WTC11 (cell line): ENCODE measurements at regions not wholly inside any gene's neighbourhood (a gene's known extent, or its start where the extent isn't known, plus 50 kb on each side); places are given as distances from the start of the nearest gene placed in this dataset.

Experiments used
- CREB1 ChIP-seq: sonication (generic); formaldehyde crosslinking; IDR thresholded peaks from 2 replicates; pipeline ENCODE4 v1.8.0; 2023; ENCODE audit warnings: mild to moderate bottlenecking, missing genetic modification reagents
- NFYB ChIP-seq: sonication (generic); formaldehyde crosslinking; conservative IDR thresholded peaks from 2 replicates; pipeline ENCODE4 v1.8.0; 2022; ENCODE audit warnings: low read depth, missing genetic modification reagents
- NR2C2 ChIP-seq: sonication (generic); formaldehyde crosslinking; IDR thresholded peaks from 2 replicates; pipeline ENCODE4 v1.8.0; 2022; ENCODE audit warnings: mild to moderate bottlenecking, missing genetic modification reagents
- TEAD4 ChIP-seq: sonication (generic); formaldehyde crosslinking; IDR thresholded peaks from 2 replicates; pipeline ENCODE4 v1.8.0; 2022; ENCODE audit warnings: mild to moderate bottlenecking, missing genetic modification reagents
- TF ChIP-seq, protein P1 (sequence below): fragments of 200-600 bp; IDR thresholded peaks from 2 replicates; pipeline ENCODE4 v1.8.0; 2022; ENCODE audit warnings: antibody characterized with exemption
- TF ChIP-seq, protein P2 (sequence below): sonication (generic); formaldehyde crosslinking; IDR thresholded peaks from 2 replicates; pipeline ENCODE4 v1.8.0; 2022; ENCODE audit warnings: mild to moderate bottlenecking, missing genetic modification reagents
- TF ChIP-seq, protein P3 (sequence below): sonication (generic); formaldehyde crosslinking; IDR thresholded peaks from 2 replicates; pipeline ENCODE4 v1.8.0; 2023; ENCODE audit warnings: mild to moderate bottlenecking, missing genetic modification reagents
- TF ChIP-seq, protein P4 (sequence below): sonication (generic); formaldehyde crosslinking; IDR thresholded peaks from 2 replicates; pipeline ENCODE4 v1.8.0; 2023; ENCODE audit warnings: missing genetic modification reagents, mild to moderate bottlenecking, borderline replicate concordance
- TF ChIP-seq, protein P5 (sequence below): sonication (generic); formaldehyde crosslinking; IDR thresholded peaks from 2 replicates; pipeline ENCODE4 v1.8.0; 2022; ENCODE audit warnings: missing genetic modification reagents

DNA sequence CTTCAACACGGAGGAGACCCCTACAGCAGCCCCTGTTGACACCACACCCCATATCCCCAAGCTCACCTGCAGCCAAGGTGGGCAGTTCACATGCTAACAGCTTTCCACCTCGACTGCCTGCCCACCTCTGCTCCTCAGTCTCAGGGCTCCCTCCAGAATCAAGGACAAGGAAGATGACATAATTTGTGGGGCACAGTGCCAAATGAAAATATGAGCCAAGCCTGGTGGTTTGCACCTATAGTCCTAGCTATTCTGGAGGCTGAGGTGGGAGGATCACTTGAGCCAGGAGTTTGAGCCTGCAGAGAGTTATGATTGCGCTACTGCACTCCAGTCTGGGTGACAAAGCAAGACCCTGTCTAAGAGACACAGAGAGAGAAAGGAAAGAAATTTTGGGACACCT lies 516.3 kb downstream of the BCOR start:
- TF ChIP-seq, protein P1, sequence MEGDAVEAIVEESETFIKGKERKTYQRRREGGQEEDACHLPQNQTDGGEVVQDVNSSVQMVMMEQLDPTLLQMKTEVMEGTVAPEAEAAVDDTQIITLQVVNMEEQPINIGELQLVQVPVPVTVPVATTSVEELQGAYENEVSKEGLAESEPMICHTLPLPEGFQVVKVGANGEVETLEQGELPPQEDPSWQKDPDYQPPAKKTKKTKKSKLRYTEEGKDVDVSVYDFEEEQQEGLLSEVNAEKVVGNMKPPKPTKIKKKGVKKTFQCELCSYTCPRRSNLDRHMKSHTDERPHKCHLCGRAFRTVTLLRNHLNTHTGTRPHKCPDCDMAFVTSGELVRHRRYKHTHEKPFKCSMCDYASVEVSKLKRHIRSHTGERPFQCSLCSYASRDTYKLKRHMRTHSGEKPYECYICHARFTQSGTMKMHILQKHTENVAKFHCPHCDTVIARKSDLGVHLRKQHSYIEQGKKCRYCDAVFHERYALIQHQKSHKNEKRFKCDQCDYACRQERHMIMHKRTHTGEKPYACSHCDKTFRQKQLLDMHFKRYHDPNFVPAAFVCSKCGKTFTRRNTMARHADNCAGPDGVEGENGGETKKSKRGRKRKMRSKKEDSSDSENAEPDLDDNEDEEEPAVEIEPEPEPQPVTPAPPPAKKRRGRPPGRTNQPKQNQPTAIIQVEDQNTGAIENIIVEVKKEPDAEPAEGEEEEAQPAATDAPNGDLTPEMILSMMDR: no peak
- TF ChIP-seq TEAD4 (CRISPR knock-in tag): no peak
- TF ChIP-seq, protein P2, sequence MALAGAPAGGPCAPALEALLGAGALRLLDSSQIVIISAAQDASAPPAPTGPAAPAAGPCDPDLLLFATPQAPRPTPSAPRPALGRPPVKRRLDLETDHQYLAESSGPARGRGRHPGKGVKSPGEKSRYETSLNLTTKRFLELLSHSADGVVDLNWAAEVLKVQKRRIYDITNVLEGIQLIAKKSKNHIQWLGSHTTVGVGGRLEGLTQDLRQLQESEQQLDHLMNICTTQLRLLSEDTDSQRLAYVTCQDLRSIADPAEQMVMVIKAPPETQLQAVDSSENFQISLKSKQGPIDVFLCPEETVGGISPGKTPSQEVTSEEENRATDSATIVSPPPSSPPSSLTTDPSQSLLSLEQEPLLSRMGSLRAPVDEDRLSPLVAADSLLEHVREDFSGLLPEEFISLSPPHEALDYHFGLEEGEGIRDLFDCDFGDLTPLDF (CRISPR knock-in tag): no peak
- TF ChIP-seq, protein P3, sequence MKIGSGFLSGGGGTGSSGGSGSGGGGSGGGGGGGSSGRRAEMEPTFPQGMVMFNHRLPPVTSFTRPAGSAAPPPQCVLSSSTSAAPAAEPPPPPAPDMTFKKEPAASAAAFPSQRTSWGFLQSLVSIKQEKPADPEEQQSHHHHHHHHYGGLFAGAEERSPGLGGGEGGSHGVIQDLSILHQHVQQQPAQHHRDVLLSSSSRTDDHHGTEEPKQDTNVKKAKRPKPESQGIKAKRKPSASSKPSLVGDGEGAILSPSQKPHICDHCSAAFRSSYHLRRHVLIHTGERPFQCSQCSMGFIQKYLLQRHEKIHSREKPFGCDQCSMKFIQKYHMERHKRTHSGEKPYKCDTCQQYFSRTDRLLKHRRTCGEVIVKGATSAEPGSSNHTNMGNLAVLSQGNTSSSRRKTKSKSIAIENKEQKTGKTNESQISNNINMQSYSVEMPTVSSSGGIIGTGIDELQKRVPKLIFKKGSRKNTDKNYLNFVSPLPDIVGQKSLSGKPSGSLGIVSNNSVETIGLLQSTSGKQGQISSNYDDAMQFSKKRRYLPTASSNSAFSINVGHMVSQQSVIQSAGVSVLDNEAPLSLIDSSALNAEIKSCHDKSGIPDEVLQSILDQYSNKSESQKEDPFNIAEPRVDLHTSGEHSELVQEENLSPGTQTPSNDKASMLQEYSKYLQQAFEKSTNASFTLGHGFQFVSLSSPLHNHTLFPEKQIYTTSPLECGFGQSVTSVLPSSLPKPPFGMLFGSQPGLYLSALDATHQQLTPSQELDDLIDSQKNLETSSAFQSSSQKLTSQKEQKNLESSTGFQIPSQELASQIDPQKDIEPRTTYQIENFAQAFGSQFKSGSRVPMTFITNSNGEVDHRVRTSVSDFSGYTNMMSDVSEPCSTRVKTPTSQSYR (CRISPR knock-in tag): no peak
- TF ChIP-seq, protein P4, sequence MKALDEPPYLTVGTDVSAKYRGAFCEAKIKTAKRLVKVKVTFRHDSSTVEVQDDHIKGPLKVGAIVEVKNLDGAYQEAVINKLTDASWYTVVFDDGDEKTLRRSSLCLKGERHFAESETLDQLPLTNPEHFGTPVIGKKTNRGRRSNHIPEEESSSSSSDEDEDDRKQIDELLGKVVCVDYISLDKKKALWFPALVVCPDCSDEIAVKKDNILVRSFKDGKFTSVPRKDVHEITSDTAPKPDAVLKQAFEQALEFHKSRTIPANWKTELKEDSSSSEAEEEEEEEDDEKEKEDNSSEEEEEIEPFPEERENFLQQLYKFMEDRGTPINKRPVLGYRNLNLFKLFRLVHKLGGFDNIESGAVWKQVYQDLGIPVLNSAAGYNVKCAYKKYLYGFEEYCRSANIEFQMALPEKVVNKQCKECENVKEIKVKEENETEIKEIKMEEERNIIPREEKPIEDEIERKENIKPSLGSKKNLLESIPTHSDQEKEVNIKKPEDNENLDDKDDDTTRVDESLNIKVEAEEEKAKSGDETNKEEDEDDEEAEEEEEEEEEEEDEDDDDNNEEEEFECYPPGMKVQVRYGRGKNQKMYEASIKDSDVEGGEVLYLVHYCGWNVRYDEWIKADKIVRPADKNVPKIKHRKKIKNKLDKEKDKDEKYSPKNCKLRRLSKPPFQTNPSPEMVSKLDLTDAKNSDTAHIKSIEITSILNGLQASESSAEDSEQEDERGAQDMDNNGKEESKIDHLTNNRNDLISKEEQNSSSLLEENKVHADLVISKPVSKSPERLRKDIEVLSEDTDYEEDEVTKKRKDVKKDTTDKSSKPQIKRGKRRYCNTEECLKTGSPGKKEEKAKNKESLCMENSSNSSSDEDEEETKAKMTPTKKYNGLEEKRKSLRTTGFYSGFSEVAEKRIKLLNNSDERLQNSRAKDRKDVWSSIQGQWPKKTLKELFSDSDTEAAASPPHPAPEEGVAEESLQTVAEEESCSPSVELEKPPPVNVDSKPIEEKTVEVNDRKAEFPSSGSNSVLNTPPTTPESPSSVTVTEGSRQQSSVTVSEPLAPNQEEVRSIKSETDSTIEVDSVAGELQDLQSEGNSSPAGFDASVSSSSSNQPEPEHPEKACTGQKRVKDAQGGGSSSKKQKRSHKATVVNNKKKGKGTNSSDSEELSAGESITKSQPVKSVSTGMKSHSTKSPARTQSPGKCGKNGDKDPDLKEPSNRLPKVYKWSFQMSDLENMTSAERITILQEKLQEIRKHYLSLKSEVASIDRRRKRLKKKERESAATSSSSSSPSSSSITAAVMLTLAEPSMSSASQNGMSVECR: no peak
- TF ChIP-seq, protein P5, sequence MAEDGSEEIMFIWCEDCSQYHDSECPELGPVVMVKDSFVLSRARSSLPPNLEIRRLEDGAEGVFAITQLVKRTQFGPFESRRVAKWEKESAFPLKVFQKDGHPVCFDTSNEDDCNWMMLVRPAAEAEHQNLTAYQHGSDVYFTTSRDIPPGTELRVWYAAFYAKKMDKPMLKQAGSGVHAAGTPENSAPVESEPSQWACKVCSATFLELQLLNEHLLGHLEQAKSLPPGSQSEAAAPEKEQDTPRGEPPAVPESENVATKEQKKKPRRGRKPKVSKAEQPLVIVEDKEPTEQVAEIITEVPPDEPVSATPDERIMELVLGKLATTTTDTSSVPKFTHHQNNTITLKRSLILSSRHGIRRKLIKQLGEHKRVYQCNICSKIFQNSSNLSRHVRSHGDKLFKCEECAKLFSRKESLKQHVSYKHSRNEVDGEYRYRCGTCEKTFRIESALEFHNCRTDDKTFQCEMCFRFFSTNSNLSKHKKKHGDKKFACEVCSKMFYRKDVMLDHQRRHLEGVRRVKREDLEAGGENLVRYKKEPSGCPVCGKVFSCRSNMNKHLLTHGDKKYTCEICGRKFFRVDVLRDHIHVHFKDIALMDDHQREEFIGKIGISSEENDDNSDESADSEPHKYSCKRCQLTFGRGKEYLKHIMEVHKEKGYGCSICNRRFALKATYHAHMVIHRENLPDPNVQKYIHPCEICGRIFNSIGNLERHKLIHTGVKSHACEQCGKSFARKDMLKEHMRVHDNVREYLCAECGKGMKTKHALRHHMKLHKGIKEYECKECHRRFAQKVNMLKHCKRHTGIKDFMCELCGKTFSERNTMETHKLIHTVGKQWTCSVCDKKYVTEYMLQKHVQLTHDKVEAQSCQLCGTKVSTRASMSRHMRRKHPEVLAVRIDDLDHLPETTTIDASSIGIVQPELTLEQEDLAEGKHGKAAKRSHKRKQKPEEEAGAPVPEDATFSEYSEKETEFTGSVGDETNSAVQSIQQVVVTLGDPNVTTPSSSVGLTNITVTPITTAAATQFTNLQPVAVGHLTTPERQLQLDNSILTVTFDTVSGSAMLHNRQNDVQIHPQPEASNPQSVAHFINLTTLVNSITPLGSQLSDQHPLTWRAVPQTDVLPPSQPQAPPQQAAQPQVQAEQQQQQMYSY (CRISPR knock-in tag): no peak
- no peak for TF ChIP-seq NR2C2 (CRISPR knock-in tag)
- TF ChIP-seq CREB1 (CRISPR knock-in tag): no peak
- no peak for TF ChIP-seq NFYB
